HepG2 (cell line): ENCODE measurements at regions not wholly inside any gene's neighbourhood (a gene's known extent, or its start where the extent isn't known, plus 50 kb on each side); places are given as distances from the start of the nearest gene placed in this dataset.
A peak's percentile ranks its signal among the peaks of the same experiment; 100 is the strongest.

Source experiments
- ATAC-seq: fragments of 200-7000 bp; cut with Tn5 transposase; 3 replicates; pipeline ENCODE4 v1.9.1; 2020; ENCODE audit warnings: mild to moderate bottlenecking, moderate library complexity
- BruUV-seq: library from RNA; stranded (reverse); fragments of 400-500 nt; replicated peaks from 2 replicates; lab custom pipeline; 2021; lab: Mats Ljungman, UMichigan
- CTCF ChIA-PET: fragments of 300-600 bp; formaldehyde crosslinking; extraction: SDS; loops from one replicate; lab custom pipeline; 2021; ENCODE audit warnings: low total read pairs, inconsistent platforms, low intra/inter-chr PET ratio; lab: Yijun Ruan, JAX
- POLR2A ChIA-PET: fragments of 350-600 bp; sonication (Branson Sonifier 250); formaldehyde crosslinking; loops from one replicate; lab custom pipeline; 2020; ENCODE audit warnings: antibody characterized with exemption, inconsistent platforms; lab: Yijun Ruan, JAX
- DNase-seq: peaks from one replicate; pipeline ENCODE4 v3.0.0-alpha.2; 2015; ENCODE audit warnings: low spot score
- FAIRE-seq: peaks from 3 replicates; lab custom pipeline; 2011; peaks lifted over from hg19 to GRCh38; lab: Jason Lieb, UNC
- H2AFZ ChIP-seq: one replicate; pipeline ENCODE4 v1.6.1; 2011; ENCODE audit warnings: low read length, inconsistent platforms
- H3K27ac ChIP-seq: fragments of 300-600 bp; 3 replicates; pipeline ENCODE4 v1.8.0; 2011; ENCODE audit warnings: mixed run types, mild to moderate bottlenecking, mixed read lengths, low read length, inconsistent platforms; ENCODE audit not compliant: insufficient read depth; ENCODE audit errors: extremely low read length
- H3K27me3 ChIP-seq, 2 experiments: fragments of 200-600 bp in 1 of 2; 2 replicates in 1 of 2; 3 replicates in 1 of 2; pipeline versions ENCODE4 v1.6.0 to v1.8.0; 2011; ENCODE audit warnings: low read length in 2 of 2, mild to moderate bottlenecking in 2 of 2, moderate library complexity in 2 of 2, inconsistent platforms in 1 of 2; ENCODE audit not compliant: insufficient read depth in 2 of 2, control insufficient read depth in 1 of 2
- H3K36me3 ChIP-seq, 2 experiments: fragments of 200-600 bp in 1 of 2; replicated peaks in 1 of 2; 2 replicates in 1 of 2; 3 replicates in 1 of 2; pipeline versions ENCODE4 v1.5.1 to v1.8.0; 2011; ENCODE audit warnings: low read length in 2 of 2, inconsistent platforms in 1 of 2; ENCODE audit not compliant: insufficient read depth in 2 of 2, control insufficient read depth in 1 of 2
- H3K4me1 ChIP-seq: 2 replicates; pipeline ENCODE4 v1.5.1; 2012; ENCODE audit warnings: low read length, inconsistent platforms; ENCODE audit not compliant: insufficient read depth
- H3K4me2 ChIP-seq: 2 replicates; pipeline ENCODE4 v1.6.0; 2011; ENCODE audit warnings: low read depth, low read length, inconsistent platforms
- H3K4me3 ChIP-seq, 3 experiments: fragments of 200-600 bp in 1 of 3; sonication (generic), shearing (Covaris generic) in 1 of 3; replicated peaks in 1 of 3; 2 replicates each; pipeline ENCODE4 v1.5.1; 2011 to 2016; ENCODE audit warnings: low read length in 3 of 3, inconsistent platforms in 2 of 3, low read depth in 2 of 3, mild to moderate bottlenecking in 2 of 3, control low read depth in 1 of 3, mixed read lengths in 1 of 3; ENCODE audit not compliant: insufficient read depth in 1 of 3
- H3K79me2 ChIP-seq: one replicate; pipeline ENCODE4 v1.6.1; 2011; ENCODE audit warnings: low read length, inconsistent platforms; ENCODE audit not compliant: insufficient read depth
- H3K9ac ChIP-seq: 2 replicates; pipeline ENCODE4 v1.6.0; 2011; ENCODE audit warnings: mild to moderate bottlenecking, low read depth, low read length, inconsistent platforms; ENCODE audit not compliant: insufficient read depth
- H3K9me3 ChIP-seq: 2 replicates; pipeline ENCODE4 v1.5.1; 2012; ENCODE audit warnings: mild to moderate bottlenecking, low read length
- H4K20me1 ChIP-seq: 2 replicates; pipeline ENCODE4 v1.6.0; 2011; ENCODE audit warnings: inconsistent platforms, mild to moderate bottlenecking, low read length, moderate library complexity; ENCODE audit not compliant: insufficient read depth
- ARID2 ChIP-seq: sonication (generic); formaldehyde crosslinking; IDR thresholded peaks from 2 replicates; pipeline ENCODE4 v1.8.1; 2022; ENCODE audit warnings: mild to moderate bottlenecking, missing genetic modification reagents, borderline replicate concordance
- ATF2 ChIP-seq: sonication (generic); formaldehyde crosslinking; IDR thresholded peaks from 2 replicates; pipeline ENCODE4 v1.4.0; 2020; ENCODE audit warnings: missing genetic modification reagents
- JARID2 ChIP-seq: sonication (generic); formaldehyde crosslinking; IDR thresholded peaks from 2 replicates; pipeline ENCODE4 v1.8.1; 2023; ENCODE audit warnings: missing genetic modification reagents, inconsistent platforms; ENCODE audit not compliant: insufficient replicate concordance
- KAT7 ChIP-seq: IDR thresholded peaks from 2 replicates; pipeline ENCODE4 v1.6.1; 2018; ENCODE audit warnings: borderline replicate concordance, missing compliant biosample characterization
- RARG ChIP-seq: sonication (generic); formaldehyde crosslinking; IDR thresholded peaks from 2 replicates; pipeline ENCODE4 v1.4.0; 2020; ENCODE audit warnings: low read depth, mild to moderate bottlenecking, missing genetic modification reagents
- RCOR2 ChIP-seq: IDR thresholded peaks from 2 replicates; pipeline ENCODE4 v1.6.1; 2016; ENCODE audit warnings: missing biosample characterization, missing genetic modification reagents
- SIX1 ChIP-seq: sonication (generic); formaldehyde crosslinking; IDR thresholded peaks from 2 replicates; pipeline ENCODE4 v1.4.0; 2020; ENCODE audit warnings: missing genetic modification reagents, borderline replicate concordance
- TARDBP ChIP-seq: sonication (generic); formaldehyde crosslinking; IDR thresholded peaks from 2 replicates; pipeline ENCODE4 v1.8.0; 2022; ENCODE audit warnings: mild to moderate bottlenecking, missing genetic modification reagents
- TFDP2 ChIP-seq: sonication (generic); formaldehyde crosslinking; IDR thresholded peaks from 2 replicates; pipeline ENCODE4 v1.4.0; 2020; ENCODE audit warnings: missing genetic modification reagents
- ZNF121 ChIP-seq: sonication (generic); formaldehyde crosslinking; IDR thresholded peaks from 2 replicates; pipeline ENCODE4 v1.5.0; 2020; ENCODE audit warnings: mild to moderate bottlenecking, missing genetic modification reagents
- ZNF296 ChIP-seq: sonication (generic); formaldehyde crosslinking; conservative IDR thresholded peaks from 2 replicates; pipeline ENCODE4 v1.5.0; 2020; ENCODE audit warnings: mild to moderate bottlenecking, missing genetic modification reagents
- ZNF607 ChIP-seq: sonication (generic); formaldehyde crosslinking; IDR thresholded peaks from 2 replicates; pipeline ENCODE4 v1.5.1; 2020; ENCODE audit warnings: missing genetic modification reagents, mild to moderate bottlenecking, borderline replicate concordance
- WGBS: methylation state at CpG from one replicate; pipeline ENCODE4 v1.1.6; 2017; ENCODE audit warnings: low lambda C conversion rate; 5-methylcytosine and 5-hydroxymethylcytosine counted together
- in situ Hi-C: cut with HindIII; loops from 2 replicates; pipeline ENCODE4 v1.10.0; 2017; ENCODE audit warnings: low pct_unique_long_range_greater_than_20kb; ENCODE audit not compliant: extremely low pct_ligation_motif_present
- intact Hi-C: fragments of 100-400 bp; cut with micrococcal nuclease; formaldehyde crosslinking; loops from one replicate; pipeline ENCODE4 v1.10.0; 2022; ENCODE audit not compliant: unreplicated experiment
- TF ChIP-seq, protein P1 (sequence below): sonication (generic); formaldehyde crosslinking; IDR thresholded peaks from 2 replicates; pipeline ENCODE4 v1.5.0; 2020; ENCODE audit warnings: mild to moderate bottlenecking, missing genetic modification reagents
- TF ChIP-seq, protein P2 (sequence below): fragments of 450-650 bp; IDR thresholded peaks from 2 replicates; pipeline ENCODE4 v1.6.1; 2017

DNA sequence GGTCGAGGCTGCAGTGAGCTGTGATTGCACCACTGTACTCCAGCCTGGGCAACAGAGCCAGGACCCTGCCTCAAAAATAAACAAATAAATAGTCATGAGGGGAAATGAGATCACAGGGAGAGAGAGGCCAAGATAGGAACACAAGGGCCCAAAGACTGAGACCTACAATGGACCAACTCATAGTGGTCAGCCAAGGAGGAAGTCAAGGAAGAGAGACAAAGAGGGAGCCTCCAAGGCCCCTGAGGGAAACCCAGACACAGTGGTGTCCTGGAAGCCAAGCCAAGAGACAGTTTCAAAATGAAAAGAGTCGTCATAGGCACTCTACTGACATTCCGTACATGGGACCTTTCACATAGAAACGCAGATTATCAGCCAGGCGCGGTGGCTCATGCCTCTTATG, 153.3 kb downstream of the BCOR start:
- H3K9ac ChIP-seq = no peak overlapping the region
- H2AFZ ChIP-seq = no peak overlapping the region
- 67% methylated on average over 3 of the region's 6 CpGs for WGBS
- ATAC-seq (no peak), FAIRE-seq (no peak)
- H3K27ac ChIP-seq = no peak overlapping the region
- no peaks in the 10 kb centered on the region for H3K9me3 ChIP-seq
- H3K27me3 ChIP-seq = no peaks in the 10 kb centered on the region
- POLR2A ChIA-PET = no interaction called here
- H3K79me2 ChIP-seq = no peaks in the 10 kb centered on the region
- in situ Hi-C loops = loop anchor here (25.0 kb wide), 1 partner anchor 318 kb away; no protein-coding TSS in a partner anchor
- BruUV-seq = no TSS peak
- H3K4me1 ChIP-seq = peaks cover 9% of the 10 kb centered on the region
- no peak overlapping the region for H3K4me2 ChIP-seq
- no peak for TF ChIP-seq RCOR2 (CRISPR knock-in tag)
- TF ChIP-seq TFDP2 (CRISPR knock-in tag) = no peak
- TF ChIP-seq, protein P1, sequence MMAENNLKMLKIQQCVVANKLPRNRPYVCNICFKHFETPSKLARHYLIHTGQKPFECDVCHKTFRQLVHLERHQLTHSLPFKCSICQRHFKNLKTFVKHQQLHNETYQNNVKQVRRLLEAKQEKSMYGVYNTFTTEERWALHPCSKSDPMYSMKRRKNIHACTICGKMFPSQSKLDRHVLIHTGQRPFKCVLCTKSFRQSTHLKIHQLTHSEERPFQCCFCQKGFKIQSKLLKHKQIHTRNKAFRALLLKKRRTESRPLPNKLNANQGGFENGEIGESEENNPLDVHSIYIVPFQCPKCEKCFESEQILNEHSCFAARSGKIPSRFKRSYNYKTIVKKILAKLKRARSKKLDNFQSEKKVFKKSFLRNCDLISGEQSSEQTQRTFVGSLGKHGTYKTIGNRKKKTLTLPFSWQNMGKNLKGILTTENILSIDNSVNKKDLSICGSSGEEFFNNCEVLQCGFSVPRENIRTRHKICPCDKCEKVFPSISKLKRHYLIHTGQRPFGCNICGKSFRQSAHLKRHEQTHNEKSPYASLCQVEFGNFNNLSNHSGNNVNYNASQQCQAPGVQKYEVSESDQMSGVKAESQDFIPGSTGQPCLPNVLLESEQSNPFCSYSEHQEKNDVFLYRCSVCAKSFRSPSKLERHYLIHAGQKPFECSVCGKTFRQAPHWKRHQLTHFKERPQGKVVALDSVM (CRISPR knock-in tag) = 0 out of 2 replicates have a peak, but pooled peaks have one; percentile 38
- TF ChIP-seq, all 625 proteins: peak for 1
- no peak for DNase-seq
- Histone ChIP-seq H3K36me3 (no peaks in the 10 kb centered on the region), H4K20me1 (no peaks in the 10 kb centered on the region), H3K4me3 (no peak overlapping the region)
- CTCF ChIA-PET = no interaction called here
- intact Hi-C loops = no loop called here

DNA sequence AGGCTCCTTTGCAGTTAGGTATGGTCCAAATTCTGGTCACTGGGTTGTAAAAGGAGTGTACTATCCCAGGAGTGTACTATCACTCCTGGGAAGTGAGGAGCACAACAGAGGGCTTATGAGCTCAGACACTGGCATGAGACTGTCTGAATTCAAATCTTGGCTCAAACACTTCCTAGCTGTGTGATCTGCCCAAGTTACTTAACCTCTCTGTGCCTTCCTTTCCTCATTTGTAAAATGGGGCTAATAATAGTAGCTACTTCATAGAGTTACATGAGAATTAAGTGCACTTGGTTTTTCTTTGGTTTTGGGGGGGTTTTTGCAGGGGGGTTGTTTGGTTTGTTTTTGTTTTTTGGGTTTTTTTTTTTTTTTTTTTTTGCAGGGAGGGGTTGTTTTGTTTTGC, 152.0 kb downstream of the BCOR start:
- ChIA-PET CTCF (no interaction called here), POLR2A (no interaction called here)
- FAIRE-seq = no peak
- Histone ChIP-seq H3K27ac (no peak overlapping the region), H3K79me2 (no peaks in the 10 kb centered on the region), H3K36me3 (no peaks in the 10 kb centered on the region), H3K9ac (no peak overlapping the region), H3K4me2 (no peak overlapping the region), H2AFZ (no peak overlapping the region), H4K20me1 (no peaks in the 10 kb centered on the region), H3K4me3 (no peak overlapping the region), H3K4me1 (peaks cover 9% of the 10 kb centered on the region), H3K27me3 (no peaks in the 10 kb centered on the region), H3K9me3 (no peaks in the 10 kb centered on the region)
- no peak for DNase-seq
- no peak for ATAC-seq
- intact Hi-C loops = no loop called here
- BruUV-seq = no TSS peak
- in situ Hi-C loops = loop anchor here (25.0 kb wide), 1 partner anchor 317 kb away; no protein-coding TSS in a partner anchor
- no peak for TF ChIP-seq RARG (CRISPR knock-in tag)
- no peak for TF ChIP-seq KAT7 (CRISPR knock-in tag)
- TF ChIP-seq ZNF121 (CRISPR knock-in tag) = no peak
- TF ChIP-seq ZNF607 = no peak
- no peak for TF ChIP-seq ATF2
- no peak for TF ChIP-seq TARDBP (CRISPR knock-in tag)
- no peak for TF ChIP-seq ARID2
- TF ChIP-seq JARID2 (CRISPR knock-in tag) = no peak
- TF ChIP-seq ZNF296 (CRISPR knock-in tag) = no peak
- TF ChIP-seq, protein P2, sequence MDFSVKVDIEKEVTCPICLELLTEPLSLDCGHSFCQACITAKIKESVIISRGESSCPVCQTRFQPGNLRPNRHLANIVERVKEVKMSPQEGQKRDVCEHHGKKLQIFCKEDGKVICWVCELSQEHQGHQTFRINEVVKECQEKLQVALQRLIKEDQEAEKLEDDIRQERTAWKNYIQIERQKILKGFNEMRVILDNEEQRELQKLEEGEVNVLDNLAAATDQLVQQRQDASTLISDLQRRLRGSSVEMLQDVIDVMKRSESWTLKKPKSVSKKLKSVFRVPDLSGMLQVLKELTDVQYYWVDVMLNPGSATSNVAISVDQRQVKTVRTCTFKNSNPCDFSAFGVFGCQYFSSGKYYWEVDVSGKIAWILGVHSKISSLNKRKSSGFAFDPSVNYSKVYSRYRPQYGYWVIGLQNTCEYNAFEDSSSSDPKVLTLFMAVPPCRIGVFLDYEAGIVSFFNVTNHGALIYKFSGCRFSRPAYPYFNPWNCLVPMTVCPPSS = no peak
- TF ChIP-seq SIX1 (CRISPR knock-in tag) = no peak
